ENCODE measurements at regions not wholly inside any gene's neighbourhood (a gene's known extent, or its start where the extent isn't known, plus 50 kb on each side); places are given as distances from the start of the nearest gene placed in this dataset.

DNA sequence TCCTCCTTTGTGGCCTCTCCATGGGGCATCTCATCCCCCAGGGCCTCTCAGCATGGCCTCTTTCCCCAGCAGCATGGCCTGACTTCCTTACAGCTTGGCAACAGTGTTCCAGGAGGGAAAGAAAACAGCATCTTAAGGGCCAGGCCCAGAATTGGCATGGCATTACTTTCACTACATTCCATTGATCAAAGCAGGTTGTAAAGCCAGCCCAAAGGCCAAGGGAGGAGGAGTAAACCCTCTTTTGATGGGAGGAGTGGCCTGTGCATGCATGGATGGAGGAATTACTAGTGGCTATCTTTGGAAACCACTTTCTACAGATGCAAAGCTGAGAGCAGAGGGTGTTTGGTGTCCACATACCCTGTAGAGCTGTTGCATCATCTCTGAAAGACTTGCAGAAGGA is 149.4 kb downstream of the AIPL1 start:
- Histone ChIP-seq H3K4me1 (ENCODE audit: control insufficient read depth, extremely low read depth, insufficient read depth, low read length) (no peaks in the 10 kb centered on the region), H2AFZ (ENCODE audit: low read depth, low read length) (no peak overlapping the region), H3K79me2 (ENCODE audit: control insufficient read depth, insufficient read depth, low read length) (no peaks in the 10 kb centered on the region), H3K4me2 (ENCODE audit: insufficient read depth, low read length) (no peak overlapping the region), H3K36me3 (ENCODE audit: control insufficient read depth in 2 of 2, extremely low read depth in 1 of 2, insufficient read depth in 2 of 2, low read length in 2 of 2) (no peaks in the 10 kb centered on the region), H3K9ac (replicated peaks; ENCODE audit: extremely low read depth, insufficient read depth, low read length) (no peak overlapping the region), H3K27me3 (ENCODE audit: control insufficient read depth in 2 of 2, insufficient read depth in 2 of 2, low read length in 2 of 2) (peaks cover 2 to 10% of the 10 kb centered on the region in 2 experiments), H3K9me3 (replicated peaks; ENCODE audit: control insufficient read depth, insufficient read depth, low read length) (no peaks in the 10 kb centered on the region), H4K20me1 (replicated peaks; ENCODE audit: control insufficient read depth, extremely low read depth, insufficient read depth, low read length) (no peaks in the 10 kb centered on the region), H3K4me3 (replicated peaks in 1 of 3; ENCODE audit: insufficient read depth in 1 of 3, low read depth in 1 of 3, low read length in 3 of 3) (no peak overlapping the region), H3K27ac (ENCODE audit: insufficient read depth, low read depth, low read length) (no peak overlapping the region), H3K9me1 (replicated peaks; ENCODE audit: control insufficient read depth, extremely low read depth, insufficient read depth, low read length) (no peaks in the 10 kb centered on the region)
- intact Hi-C loops (cut with micrococcal nuclease) (no loop called here), dilution Hi-C loops (cut with MboI; ENCODE audit: extremely low pct_ligation_motif_present, low sequenced_read_pairs) (no loop called here)
- FAIRE-seq (no peak), DNase-seq (ENCODE audit: low read depth, low spot score) (no peak)
- ChIA-PET CTCF (interaction anchor here (1.2 kb wide), 1 partner anchor 225 kb away, joined by 3 read pairs; no protein-coding TSS in a partner anchor), POLR2A (no interaction called here)
- TF ChIP-seq GATA2 (IDR thresholded peaks at IDR 0.05; ENCODE audit: insufficient read depth, insufficient read length, low read depth, low read length): no peak
- no peak for TF ChIP-seq FOS (IDR thresholded peaks at IDR 0.05; ENCODE audit: borderline replicate concordance, insufficient read depth, low read length)
- no peak for TF ChIP-seq EZH2 (IDR thresholded peaks at IDR 0.05; ENCODE audit: borderline replicate concordance, low read depth, low read length, severe bottlenecking)
- TF ChIP-seq POLR2AphosphoS5 (IDR thresholded peaks at IDR 0.05; ENCODE audit: insufficient read depth, low read depth, low read length): no peak
- TF ChIP-seq, protein P1, sequence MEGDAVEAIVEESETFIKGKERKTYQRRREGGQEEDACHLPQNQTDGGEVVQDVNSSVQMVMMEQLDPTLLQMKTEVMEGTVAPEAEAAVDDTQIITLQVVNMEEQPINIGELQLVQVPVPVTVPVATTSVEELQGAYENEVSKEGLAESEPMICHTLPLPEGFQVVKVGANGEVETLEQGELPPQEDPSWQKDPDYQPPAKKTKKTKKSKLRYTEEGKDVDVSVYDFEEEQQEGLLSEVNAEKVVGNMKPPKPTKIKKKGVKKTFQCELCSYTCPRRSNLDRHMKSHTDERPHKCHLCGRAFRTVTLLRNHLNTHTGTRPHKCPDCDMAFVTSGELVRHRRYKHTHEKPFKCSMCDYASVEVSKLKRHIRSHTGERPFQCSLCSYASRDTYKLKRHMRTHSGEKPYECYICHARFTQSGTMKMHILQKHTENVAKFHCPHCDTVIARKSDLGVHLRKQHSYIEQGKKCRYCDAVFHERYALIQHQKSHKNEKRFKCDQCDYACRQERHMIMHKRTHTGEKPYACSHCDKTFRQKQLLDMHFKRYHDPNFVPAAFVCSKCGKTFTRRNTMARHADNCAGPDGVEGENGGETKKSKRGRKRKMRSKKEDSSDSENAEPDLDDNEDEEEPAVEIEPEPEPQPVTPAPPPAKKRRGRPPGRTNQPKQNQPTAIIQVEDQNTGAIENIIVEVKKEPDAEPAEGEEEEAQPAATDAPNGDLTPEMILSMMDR (IDR thresholded peaks at IDR 0.05; ENCODE audit: extremely low read depth in 1 of 2, insufficient read depth in 1 of 2, low read depth in 1 of 2, low read length in 2 of 2): no peak
- TF ChIP-seq, protein P2, sequence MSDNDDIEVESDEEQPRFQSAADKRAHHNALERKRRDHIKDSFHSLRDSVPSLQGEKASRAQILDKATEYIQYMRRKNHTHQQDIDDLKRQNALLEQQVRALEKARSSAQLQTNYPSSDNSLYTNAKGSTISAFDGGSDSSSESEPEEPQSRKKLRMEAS (IDR thresholded peaks at IDR 0.05; ENCODE audit: insufficient read depth, insufficient read length): no peak
- TF ChIP-seq POLR2A (IDR thresholded peaks at IDR 0.05; ENCODE audit: low read depth, low read length): no peak
- TF ChIP-seq MYC (IDR thresholded peaks at IDR 0.05; ENCODE audit: low read depth, low read length): no peak
- TF ChIP-seq JUN (IDR thresholded peaks at IDR 0.05; ENCODE audit: borderline replicate concordance, insufficient read depth, insufficient read length, low read depth): no peak
- BruUV-seq (replicated peaks): no TSS peak
